ENCODE measurements at regions not wholly inside any gene's neighbourhood (a gene's known extent, or its start where the extent isn't known, plus 50 kb on each side); places are given as distances from the start of the nearest gene placed in this dataset.

GRCh38 chr15:97053635-97054034, 723.1 kb downstream of the NR2F2 start:
- DNase-seq = no peak

- DNase-seq = no peak
These were observed 727.0 kb downstream of the NR2F2 start for GRCh38 chr15:97057503-97057902.

- DNase-seq = no peak
These were observed 728.8 kb downstream of the NR2F2 start for GRCh38 chr15:97059281-97059680.

- no peak for DNase-seq
These were observed 730.9 kb downstream of the NR2F2 start for GRCh38 chr15:97061392-97061791.

- no peak for DNase-seq
These were observed 741.2 kb downstream of the NR2F2 start for GRCh38 chr15:97071668-97072067.

GRCh38 chr15:97072545-97072944, 742.0 kb downstream of the NR2F2 start:
- DNase-seq = no peak

GRCh38 chr15:97076011-97076410, 745.5 kb downstream of the NR2F2 start:
- no peak for DNase-seq

- DNase-seq = no peak
These were observed 747.5 kb downstream of the NR2F2 start for GRCh38 chr15:97077975-97078374.

- no peak for DNase-seq
These were observed 748.1 kb downstream of the NR2F2 start for GRCh38 chr15:97078591-97078990.

- DNase-seq = no peak
These were observed 751.2 kb downstream of the NR2F2 start for GRCh38 chr15:97081666-97082226.

GRCh38 chr15:97082830-97083229, 752.3 kb downstream of the NR2F2 start:
- DNase-seq = no peak

GRCh38 chr15:97084650-97085049, 754.1 kb downstream of the NR2F2 start:
- DNase-seq = no peak

GRCh38 chr15:97085731-97086130, 755.2 kb downstream of the NR2F2 start:
- no peak for DNase-seq

- DNase-seq = no peak
These were observed 756.7 kb downstream of the NR2F2 start for GRCh38 chr15:97087006-97087741.

GRCh38 chr15:97091093-97091492, 760.6 kb downstream of the NR2F2 start:
- DNase-seq = no peak

- no peak for DNase-seq
These were observed 762.2 kb downstream of the NR2F2 start for GRCh38 chr15:97092656-97093055.

- no peak for DNase-seq
These were observed 765.9 kb downstream of the NR2F2 start for GRCh38 chr15:97096303-97096835.

GRCh38 chr15:97099040-97099439, 768.5 kb downstream of the NR2F2 start:
- DNase-seq = no peak

GRCh38 chr15:97101572-97101971, 771.1 kb downstream of the NR2F2 start:
- DNase-seq = no peak

GRCh38 chr15:97114900-97115760, 784.6 kb downstream of the NR2F2 start:
- DNase-seq = no peak

GRCh38 chr15:97115761-97116070, 785.2 kb downstream of the NR2F2 start:
- no peak for DNase-seq

GRCh38 chr15:97124790-97125189, 794.3 kb downstream of the NR2F2 start:
- no peak for DNase-seq

- DNase-seq = no peak
These were observed 796.2 kb downstream of the NR2F2 start for GRCh38 chr15:97126553-97127233.
